Keratinocyte (primary cell): ENCODE measurements at regions not wholly inside any gene's neighbourhood (a gene's known extent, or its start where the extent isn't known, plus 50 kb on each side); places are given as distances from the start of the nearest gene placed in this dataset.
"Not testable (repeated sequence)": the region's sequence is repeated elsewhere in the genome, so short reads cannot be mapped to it uniquely, and the experiment has no call there.

ENCODE experiments used
- EZH2 ChIP-seq: IDR thresholded peaks from one replicate; pipeline ENCODE4 v1.6.1; 2012; ENCODE audit warnings: inconsistent platforms, mild to moderate bottlenecking, low read length, moderate library complexity
- TF ChIP-seq, protein P1 (sequence below), 3 experiments: IDR thresholded peaks in 1 of 3; conservative IDR thresholded peaks in 1 of 3; optimal IDR thresholded peaks in 1 of 3; 2 replicates in 2 of 3; 3 replicates in 1 of 3; pipeline versions ENCODE3 to v1.5.1; 2011; ENCODE audit warnings: low read length in 3 of 3, mild to moderate bottlenecking in 3 of 3, moderate library complexity in 2 of 3, control low read depth in 1 of 3, inconsistent platforms in 1 of 3; ENCODE audit not compliant: insufficient read depth in 2 of 3; ENCODE audit errors: extremely low read depth in 1 of 3

DNA sequence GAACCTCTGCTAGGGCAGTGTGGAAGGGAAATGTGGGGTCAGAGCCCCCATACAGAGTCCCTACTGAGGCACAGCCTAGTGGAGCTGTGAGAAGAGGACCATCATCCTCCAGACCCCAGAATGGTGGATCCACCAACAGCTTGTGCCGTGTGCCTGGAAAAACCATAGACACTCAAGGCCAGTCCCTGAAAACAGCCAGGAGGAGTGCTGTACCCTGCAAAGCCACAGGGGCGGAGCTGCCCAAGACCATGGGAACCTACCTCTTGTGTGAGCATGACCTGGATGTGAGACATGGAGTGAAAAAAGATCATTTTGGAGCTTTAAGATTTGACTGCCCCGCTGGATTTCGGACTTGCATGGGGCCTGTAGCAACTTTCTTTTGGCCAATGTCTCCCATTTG is 143.4 kb upstream of the CCDC54 start:
- TF ChIP-seq, protein P1, sequence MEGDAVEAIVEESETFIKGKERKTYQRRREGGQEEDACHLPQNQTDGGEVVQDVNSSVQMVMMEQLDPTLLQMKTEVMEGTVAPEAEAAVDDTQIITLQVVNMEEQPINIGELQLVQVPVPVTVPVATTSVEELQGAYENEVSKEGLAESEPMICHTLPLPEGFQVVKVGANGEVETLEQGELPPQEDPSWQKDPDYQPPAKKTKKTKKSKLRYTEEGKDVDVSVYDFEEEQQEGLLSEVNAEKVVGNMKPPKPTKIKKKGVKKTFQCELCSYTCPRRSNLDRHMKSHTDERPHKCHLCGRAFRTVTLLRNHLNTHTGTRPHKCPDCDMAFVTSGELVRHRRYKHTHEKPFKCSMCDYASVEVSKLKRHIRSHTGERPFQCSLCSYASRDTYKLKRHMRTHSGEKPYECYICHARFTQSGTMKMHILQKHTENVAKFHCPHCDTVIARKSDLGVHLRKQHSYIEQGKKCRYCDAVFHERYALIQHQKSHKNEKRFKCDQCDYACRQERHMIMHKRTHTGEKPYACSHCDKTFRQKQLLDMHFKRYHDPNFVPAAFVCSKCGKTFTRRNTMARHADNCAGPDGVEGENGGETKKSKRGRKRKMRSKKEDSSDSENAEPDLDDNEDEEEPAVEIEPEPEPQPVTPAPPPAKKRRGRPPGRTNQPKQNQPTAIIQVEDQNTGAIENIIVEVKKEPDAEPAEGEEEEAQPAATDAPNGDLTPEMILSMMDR (optimal IDR thresholded peaks at IDR 0.05 in 1 of 3, IDR thresholded peaks at IDR 0.05 in 1 of 3, conservative IDR thresholded peaks at IDR 0.05 in 1 of 3; ENCODE audit: extremely low read depth in 1 of 3, insufficient read depth in 2 of 3, low read length in 3 of 3), result not testable (repeated sequence)
- TF ChIP-seq EZH2, result not testable (repeated sequence)
